GM18517 (cell line): ENCODE measurements at regions not wholly inside any gene's neighbourhood (a gene's known extent, or its start where the extent isn't known, plus 50 kb on each side); places are given as distances from the start of the nearest gene placed in this dataset.
A peak's percentile ranks its signal among the peaks of the same experiment; 100 is the strongest.

ENCODE experiments used
- ATAC-seq: cut with Tn5 transposase; IDR thresholded peaks from one replicate; pipeline ENCODE4 v1.9.1; 2021; ENCODE audit warnings: mild to moderate bottlenecking, moderate library complexity; ENCODE audit not compliant: unreplicated experiment

GRCh38 chr1:189816558-189816957 lies 661.1 kb downstream of the BRINP3 start:
- no peak for ATAC-seq

GRCh38 chr1:189819751-189820150 lies 657.9 kb downstream of the BRINP3 start:
- no peak for ATAC-seq

- no peak for ATAC-seq
Measured at GRCh38 chr1:189821833-189822232, 655.8 kb downstream of the BRINP3 start.

GRCh38 chr1:189834813-189835212 lies 642.9 kb downstream of the BRINP3 start:
- ATAC-seq = no peak

GRCh38 chr1:189847613-189848012 lies 630.1 kb downstream of the BRINP3 start:
- ATAC-seq = no peak

GRCh38 chr1:189851806-189852367 lies 625.8 kb downstream of the BRINP3 start:
- no peak for ATAC-seq

GRCh38 chr1:189859385-189859977 lies 618.2 kb downstream of the BRINP3 start:
- ATAC-seq = peak; percentile 53

GRCh38 chr1:189866606-189867005 lies 611.1 kb downstream of the BRINP3 start:
- no peak for ATAC-seq

- ATAC-seq = no peak
Measured at GRCh38 chr1:189868021-189868420, 609.6 kb downstream of the BRINP3 start.

GRCh38 chr1:189874715-189875435 lies 602.8 kb downstream of the BRINP3 start:
- no peak for ATAC-seq

GRCh38 chr1:189880135-189880534 lies 597.5 kb downstream of the BRINP3 start:
- no peak for ATAC-seq

- ATAC-seq = no peak
Measured at GRCh38 chr1:189899686-189900425, 577.8 kb downstream of the BRINP3 start.

GRCh38 chr1:189904509-189904908 lies 573.2 kb downstream of the BRINP3 start:
- ATAC-seq = no peak

- ATAC-seq = no peak
Measured at GRCh38 chr1:189908113-189908512, 569.6 kb downstream of the BRINP3 start.

- no peak for ATAC-seq
Measured at GRCh38 chr1:189921613-189922012, 556.1 kb downstream of the BRINP3 start.

GRCh38 chr1:189927641-189928040 lies 550.0 kb downstream of the BRINP3 start:
- ATAC-seq = no peak

GRCh38 chr1:189929501-189930099 lies 548.1 kb downstream of the BRINP3 start:
- ATAC-seq = no peak

- ATAC-seq = no peak
Measured at GRCh38 chr1:189936861-189937260, 540.8 kb downstream of the BRINP3 start.

- ATAC-seq = no peak
Measured at GRCh38 chr1:189939967-189940366, 537.7 kb downstream of the BRINP3 start.

- no peak for ATAC-seq
Measured at GRCh38 chr1:189941922-189942321, 535.7 kb downstream of the BRINP3 start.

GRCh38 chr1:189958756-189959155 lies 518.9 kb downstream of the BRINP3 start:
- ATAC-seq = no peak
